Endodermal cell (in vitro differentiated cells): ENCODE measurements at regions not wholly inside any gene's neighbourhood (a gene's known extent, or its start where the extent isn't known, plus 50 kb on each side); places are given as distances from the start of the nearest gene placed in this dataset.
"Not testable (repeated sequence)": the region's sequence is repeated elsewhere in the genome, so short reads cannot be mapped to it uniquely, and the experiment has no call there.

ENCODE experiments used
- DNase-seq: peaks from one replicate; pipeline ENCODE4 v3.0.0-alpha.2; 2017
- H3K27ac ChIP-seq: 2 replicates; pipeline ENCODE4 v1.5.1; 2013; ENCODE audit warnings: mild to moderate bottlenecking, low read depth, low read length, moderate library complexity
- H3K27me3 ChIP-seq: 2 replicates; pipeline ENCODE4 v1.6.1; 2013; ENCODE audit warnings: mild to moderate bottlenecking, low read length, moderate library complexity; ENCODE audit not compliant: insufficient read depth, control insufficient read depth, poor library complexity, severe bottlenecking
- H3K36me3 ChIP-seq: 2 replicates; pipeline ENCODE4 v1.7.0; 2013; ENCODE audit warnings: mild to moderate bottlenecking, low read length, moderate library complexity; ENCODE audit not compliant: control insufficient read depth, insufficient read depth
- H3K4me1 ChIP-seq: one replicate; pipeline ENCODE4 v1.7.0; 2013; ENCODE audit warnings: low read length; ENCODE audit not compliant: control insufficient read depth, insufficient read depth
- H3K4me3 ChIP-seq: 2 replicates; pipeline ENCODE4 v1.5.1; 2013; ENCODE audit warnings: mild to moderate bottlenecking, low read length, moderate library complexity
- H3K9ac ChIP-seq: 2 replicates; pipeline ENCODE4 v1.6.1; 2013; ENCODE audit warnings: mild to moderate bottlenecking, low read length, moderate library complexity; ENCODE audit not compliant: poor library complexity, severe bottlenecking; ENCODE audit errors: extremely low read depth
- H3K9me3 ChIP-seq: 2 replicates; pipeline ENCODE4 v1.6.1; 2013; ENCODE audit warnings: mild to moderate bottlenecking, low read length, moderate library complexity; ENCODE audit not compliant: control insufficient read depth
- H3K27ac Mint-ChIP-seq: 2 replicates; pipeline ENCODE4 v1.8.0; 2020; ENCODE audit warnings: mixed read lengths
- H3K27me3 Mint-ChIP-seq: 2 replicates; pipeline ENCODE4 v1.8.0; 2021; ENCODE audit warnings: mild to moderate bottlenecking, mixed read lengths; ENCODE audit not compliant: insufficient read depth
- H3K36me3 Mint-ChIP-seq: 2 replicates; pipeline ENCODE4 v1.8.0; 2020; ENCODE audit warnings: low read depth, mixed read lengths
- H3K4me1 Mint-ChIP-seq: 2 replicates; pipeline ENCODE4 v1.8.0; 2020; ENCODE audit warnings: mixed read lengths
- H3K4me3 Mint-ChIP-seq: 2 replicates; pipeline ENCODE4 v1.8.0; 2020; ENCODE audit warnings: mild to moderate bottlenecking, moderate library complexity, mixed read lengths
- H3K9me3 Mint-ChIP-seq: 2 replicates; pipeline ENCODE4 v1.8.0; 2020; ENCODE audit warnings: mild to moderate bottlenecking, mixed read lengths
- CTCF ChIP-seq: fragments of 200-600 bp; sonication (generic); conservative IDR thresholded peaks from 2 replicates; pipeline ENCODE4 v1.5.0; 2021; ENCODE audit warnings: antibody characterized with exemption, mild to moderate bottlenecking
- WGBS, 2 experiments: methylation state at CpG; one replicate each; pipeline versions ENCODE4 v1.1.5 to v1.1.7; 2013; ENCODE audit warnings: missing lambda C conversion rate in 2 of 2, mixed read lengths in 1 of 2; ENCODE audit not compliant: insufficient coverage in 1 of 2, insufficient read length in 1 of 2; 5-methylcytosine and 5-hydroxymethylcytosine counted together

GRCh38 chr7:6930081-6930635 is 104.1 kb upstream of the CCZ1B start:
- not testable (repeated sequence) for H3K27ac Mint-ChIP-seq

GRCh38 chr7:6930787-6931186 is 104.7 kb upstream of the CCZ1B start:
- peaks cover 19% of the 10 kb centered on the region for H3K4me1 Mint-ChIP-seq
- not testable (repeated sequence) for H3K27me3 ChIP-seq, H3K27ac ChIP-seq, H3K36me3 ChIP-seq, H3K9ac ChIP-seq, H3K36me3 Mint-ChIP-seq, H3K9me3 ChIP-seq, H3K4me3 ChIP-seq, H3K27ac Mint-ChIP-seq, H3K4me1 ChIP-seq, H3K27me3 Mint-ChIP-seq, H3K9me3 Mint-ChIP-seq, H3K4me3 Mint-ChIP-seq
- TF ChIP-seq CTCF: peak; percentile 76
- DNase-seq: peak; percentile 70
- 8 to 16% methylated on average over 2 to 8 of the region's 11 CpGs for WGBS, 2 experiments

More at GRCh38 chr7:6930081-6930635, 104.1 kb upstream of the CCZ1B start:
- not testable (repeated sequence) for H3K4me3 Mint-ChIP-seq, H3K27me3 Mint-ChIP-seq, H3K9ac ChIP-seq, H3K27me3 ChIP-seq, H3K9me3 ChIP-seq, H3K4me3 ChIP-seq, H3K36me3 Mint-ChIP-seq, H3K9me3 Mint-ChIP-seq, H3K27ac ChIP-seq, H3K36me3 ChIP-seq, H3K4me1 ChIP-seq
- DNase-seq: peak; percentile 65
- H3K4me1 Mint-ChIP-seq: peaks cover 21% of the 10 kb centered on the region
- WGBS, 2 experiments: 87 to 94% methylated on average over 3 to 7 of the region's 7 CpGs

GRCh38 chr7:6931456-6931855 is 105.4 kb upstream of the CCZ1B start:
- WGBS, 2 experiments: 90 to 94% methylated on average over 2 to 6 of the region's 7 CpGs
- not testable (repeated sequence) for H3K27me3 Mint-ChIP-seq, H3K9me3 Mint-ChIP-seq, H3K27ac ChIP-seq, H3K36me3 Mint-ChIP-seq, H3K4me1 ChIP-seq, DNase-seq, H3K9ac ChIP-seq, H3K36me3 ChIP-seq, H3K27me3 ChIP-seq, H3K9me3 ChIP-seq, H3K4me3 Mint-ChIP-seq, H3K27ac Mint-ChIP-seq, H3K4me3 ChIP-seq
- peaks cover 19% of the 10 kb centered on the region for H3K4me1 Mint-ChIP-seq

- H3K4me1 Mint-ChIP-seq: peaks cover 14% of the 10 kb centered on the region
- not testable (repeated sequence) for H3K9ac ChIP-seq, H3K9me3 ChIP-seq, H3K4me1 ChIP-seq, H3K4me3 Mint-ChIP-seq, H3K27me3 Mint-ChIP-seq, H3K4me3 ChIP-seq, DNase-seq, H3K9me3 Mint-ChIP-seq, H3K27ac ChIP-seq, H3K27me3 ChIP-seq, H3K36me3 ChIP-seq, H3K36me3 Mint-ChIP-seq, H3K27ac Mint-ChIP-seq
- WGBS, 2 experiments: 94 to 95% methylated on average over 9 to 17 of the region's 17 CpGs
These were observed 108.0 kb upstream of the CCZ1B start for GRCh38 chr7:6933954-6934632.
